ENCODE measurements at regions not wholly inside any gene's neighbourhood (a gene's known extent, or its start where the extent isn't known, plus 50 kb on each side); places are given as distances from the start of the nearest gene placed in this dataset.

DNA sequence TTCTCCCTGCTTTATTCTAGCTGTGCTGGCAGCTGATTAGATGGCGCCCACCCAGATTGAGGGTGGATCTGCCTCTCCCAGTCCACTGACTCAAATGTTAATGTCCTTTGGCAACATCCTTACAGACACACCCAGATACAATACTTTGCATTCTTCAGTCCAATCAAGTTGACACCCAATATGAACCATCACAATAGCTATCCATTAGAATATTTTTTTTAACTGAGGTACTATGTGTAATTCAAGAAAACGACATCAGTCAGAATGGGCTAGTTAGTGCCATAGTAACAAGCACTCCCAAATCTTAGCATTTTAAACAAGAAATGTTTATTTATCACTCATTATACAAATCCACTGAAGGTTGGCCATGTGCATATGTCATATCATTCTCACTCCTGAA lies 723.1 kb downstream of the NR2F2 start:
- no peaks in the 10 kb centered on the region for H3K9me3 ChIP-seq
- H3K4me3 ChIP-seq = no peak overlapping the region
- no peak overlapping the region for H3K27ac ChIP-seq
- H3K27me3 ChIP-seq = no peaks in the 10 kb centered on the region
- DNase-seq (ENCODE audit: low spot score in 2 of 2) = no peak
- intact Hi-C loops (cut with DNase I) = no loop called here
- no peaks in the 10 kb centered on the region for H3K36me3 ChIP-seq
- TF ChIP-seq, protein P1, sequence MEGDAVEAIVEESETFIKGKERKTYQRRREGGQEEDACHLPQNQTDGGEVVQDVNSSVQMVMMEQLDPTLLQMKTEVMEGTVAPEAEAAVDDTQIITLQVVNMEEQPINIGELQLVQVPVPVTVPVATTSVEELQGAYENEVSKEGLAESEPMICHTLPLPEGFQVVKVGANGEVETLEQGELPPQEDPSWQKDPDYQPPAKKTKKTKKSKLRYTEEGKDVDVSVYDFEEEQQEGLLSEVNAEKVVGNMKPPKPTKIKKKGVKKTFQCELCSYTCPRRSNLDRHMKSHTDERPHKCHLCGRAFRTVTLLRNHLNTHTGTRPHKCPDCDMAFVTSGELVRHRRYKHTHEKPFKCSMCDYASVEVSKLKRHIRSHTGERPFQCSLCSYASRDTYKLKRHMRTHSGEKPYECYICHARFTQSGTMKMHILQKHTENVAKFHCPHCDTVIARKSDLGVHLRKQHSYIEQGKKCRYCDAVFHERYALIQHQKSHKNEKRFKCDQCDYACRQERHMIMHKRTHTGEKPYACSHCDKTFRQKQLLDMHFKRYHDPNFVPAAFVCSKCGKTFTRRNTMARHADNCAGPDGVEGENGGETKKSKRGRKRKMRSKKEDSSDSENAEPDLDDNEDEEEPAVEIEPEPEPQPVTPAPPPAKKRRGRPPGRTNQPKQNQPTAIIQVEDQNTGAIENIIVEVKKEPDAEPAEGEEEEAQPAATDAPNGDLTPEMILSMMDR (IDR thresholded peaks at IDR 0.05) = no peak
- H3K4me1 ChIP-seq = no peaks in the 10 kb centered on the region

DNA sequence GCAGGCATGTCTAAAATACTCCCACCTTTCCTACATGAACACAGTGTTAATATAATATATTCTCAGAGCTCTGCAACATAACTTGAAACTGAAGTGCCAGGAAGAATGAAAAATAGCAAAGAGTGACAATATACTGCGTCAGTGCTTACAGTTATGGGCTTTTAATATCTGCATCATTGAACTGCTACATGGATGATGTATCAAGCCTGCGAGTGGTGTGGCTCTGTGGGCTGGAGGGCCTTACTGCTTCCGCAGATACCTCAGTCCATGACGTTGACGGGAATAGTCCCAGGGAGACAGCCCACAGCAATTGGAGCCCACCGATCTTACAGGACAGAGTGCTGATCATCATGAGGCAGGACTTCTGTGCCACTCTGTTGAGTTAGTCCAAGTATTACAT lies 727.0 kb downstream of the NR2F2 start:
- Histone ChIP-seq H3K27me3 (no peaks in the 10 kb centered on the region), H3K4me1 (no peaks in the 10 kb centered on the region), H3K4me3 (no peak overlapping the region), H3K9me3 (no peaks in the 10 kb centered on the region), H3K36me3 (no peaks in the 10 kb centered on the region), H3K27ac (no peak overlapping the region)
- intact Hi-C loops (cut with DNase I) = no loop called here
- TF ChIP-seq, protein P1 (IDR thresholded peaks at IDR 0.05) = no peak
- DNase-seq (ENCODE audit: low spot score in 2 of 2) = no peak

DNA sequence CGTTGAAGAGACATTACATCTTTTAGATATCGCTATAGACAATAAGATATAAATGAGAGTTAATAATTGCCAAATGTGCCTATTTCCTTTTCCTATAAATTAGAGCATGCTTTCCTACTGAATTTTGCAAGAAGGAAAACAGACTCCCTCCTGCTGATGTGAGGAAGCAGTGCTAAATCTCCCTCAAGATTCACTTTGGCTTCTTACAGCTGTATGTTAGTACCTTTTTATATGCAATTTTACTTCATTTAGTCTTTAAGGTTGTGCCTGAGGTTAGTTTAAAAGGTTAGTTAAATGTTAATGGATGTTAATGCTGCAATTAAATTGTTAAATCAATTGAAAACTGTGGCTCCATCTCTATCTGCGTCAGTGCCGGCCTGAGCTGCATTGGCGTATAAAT lies 728.8 kb downstream of the NR2F2 start:
- H3K4me3 ChIP-seq = no peak overlapping the region

DNA sequence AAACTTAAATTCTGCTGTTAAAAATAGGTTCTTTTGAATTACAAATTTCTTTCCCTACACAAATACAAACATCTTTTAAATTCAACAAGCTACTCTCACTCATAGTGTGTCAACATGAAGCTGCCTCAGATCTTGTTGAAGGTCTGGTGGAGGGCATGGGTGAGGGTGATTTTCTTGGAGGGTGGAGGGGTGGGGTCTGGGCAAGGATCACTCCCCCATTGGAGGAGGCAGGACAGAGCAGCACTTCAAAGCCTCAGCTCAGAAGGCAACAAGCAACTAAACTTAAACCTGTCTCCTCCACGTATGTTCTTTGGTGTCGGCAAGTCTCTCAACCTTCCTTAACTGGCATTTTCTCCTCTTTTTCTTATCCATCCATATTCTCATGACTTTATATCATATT lies 730.9 kb downstream of the NR2F2 start:
- no peaks in the 10 kb centered on the region for H3K4me1 ChIP-seq
- intact Hi-C loops (cut with DNase I) = no loop called here

More for the DNA sequence above, 728.8 kb downstream of the NR2F2 start:
- intact Hi-C loops (cut with DNase I) = no loop called here
- Histone ChIP-seq H3K36me3 (no peaks in the 10 kb centered on the region), H3K27me3 (no peaks in the 10 kb centered on the region), H3K4me1 (no peaks in the 10 kb centered on the region), H3K9me3 (no peaks in the 10 kb centered on the region), H3K27ac (no peak overlapping the region)
- no peak for DNase-seq (ENCODE audit: low spot score in 2 of 2)
- TF ChIP-seq, protein P1 (IDR thresholded peaks at IDR 0.05) = no peak

DNA sequence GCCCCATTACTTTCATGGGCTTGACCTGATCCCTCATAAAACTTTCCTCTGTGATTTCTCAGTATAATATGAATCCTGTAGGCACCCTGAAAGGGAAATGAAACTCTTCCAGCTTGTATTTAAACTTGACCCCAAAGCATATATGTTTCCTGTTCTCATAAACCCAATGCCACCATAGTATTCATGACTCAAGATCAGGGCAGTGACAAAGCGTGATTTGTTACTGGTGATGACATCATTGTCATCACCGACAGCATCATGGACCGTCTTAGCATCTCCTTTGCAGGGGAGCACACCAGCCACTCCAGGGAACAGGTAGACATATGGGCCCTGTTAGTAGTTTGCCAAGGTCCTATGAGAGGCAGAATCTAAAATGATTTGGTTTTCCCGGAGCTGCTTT lies 741.2 kb downstream of the NR2F2 start:
- Histone ChIP-seq H3K9me3 (no peaks in the 10 kb centered on the region), H3K36me3 (no peaks in the 10 kb centered on the region), H3K27me3 (no peaks in the 10 kb centered on the region), H3K4me3 (no peak overlapping the region), H3K27ac (no peak overlapping the region), H3K4me1 (no peaks in the 10 kb centered on the region)
- TF ChIP-seq, protein P1 (IDR thresholded peaks at IDR 0.05) = no peak
- intact Hi-C loops (cut with DNase I) = no loop called here
- no peak for DNase-seq (ENCODE audit: low spot score in 2 of 2)

More for the DNA sequence above, 730.9 kb downstream of the NR2F2 start:
- Histone ChIP-seq H3K36me3 (no peaks in the 10 kb centered on the region), H3K9me3 (no peaks in the 10 kb centered on the region), H3K27me3 (no peaks in the 10 kb centered on the region), H3K4me3 (no peak overlapping the region), H3K27ac (no peak overlapping the region)
- no peak for DNase-seq (ENCODE audit: low spot score in 2 of 2)
- TF ChIP-seq, protein P1 (IDR thresholded peaks at IDR 0.05) = no peak

DNA sequence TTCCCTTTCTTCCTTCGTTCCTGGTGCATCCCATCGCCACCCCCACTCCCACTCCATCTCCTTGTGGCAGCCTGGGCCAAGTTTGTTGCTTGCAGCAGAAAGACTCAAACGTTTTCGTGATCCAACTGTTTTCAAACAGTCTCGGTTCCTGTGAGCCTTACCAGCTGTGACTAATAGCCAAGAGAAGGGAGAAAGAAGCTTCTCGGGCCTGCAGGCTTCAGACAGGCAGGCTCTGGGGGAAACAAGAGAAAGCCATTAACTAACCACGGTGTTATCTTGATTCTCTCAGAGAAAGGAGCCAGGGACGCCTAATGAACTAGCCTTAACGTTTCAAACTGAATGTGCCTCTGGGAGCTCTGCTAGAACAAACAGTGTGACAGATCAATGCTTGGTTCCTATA lies 742.0 kb downstream of the NR2F2 start:
- Histone ChIP-seq H3K9me3 (no peaks in the 10 kb centered on the region), H3K27ac (no peak overlapping the region), H3K36me3 (no peaks in the 10 kb centered on the region), H3K4me1 (no peaks in the 10 kb centered on the region), H3K27me3 (no peaks in the 10 kb centered on the region), H3K4me3 (no peak overlapping the region)
- TF ChIP-seq, protein P1 (IDR thresholded peaks at IDR 0.05) = no peak
- intact Hi-C loops (cut with DNase I) = no loop called here
- DNase-seq (ENCODE audit: low spot score in 2 of 2) = no peak
